ENCODE measurements at regions not wholly inside any gene's neighbourhood (a gene's known extent, or its start where the extent isn't known, plus 50 kb on each side); places are given as distances from the start of the nearest gene placed in this dataset.

DNA sequence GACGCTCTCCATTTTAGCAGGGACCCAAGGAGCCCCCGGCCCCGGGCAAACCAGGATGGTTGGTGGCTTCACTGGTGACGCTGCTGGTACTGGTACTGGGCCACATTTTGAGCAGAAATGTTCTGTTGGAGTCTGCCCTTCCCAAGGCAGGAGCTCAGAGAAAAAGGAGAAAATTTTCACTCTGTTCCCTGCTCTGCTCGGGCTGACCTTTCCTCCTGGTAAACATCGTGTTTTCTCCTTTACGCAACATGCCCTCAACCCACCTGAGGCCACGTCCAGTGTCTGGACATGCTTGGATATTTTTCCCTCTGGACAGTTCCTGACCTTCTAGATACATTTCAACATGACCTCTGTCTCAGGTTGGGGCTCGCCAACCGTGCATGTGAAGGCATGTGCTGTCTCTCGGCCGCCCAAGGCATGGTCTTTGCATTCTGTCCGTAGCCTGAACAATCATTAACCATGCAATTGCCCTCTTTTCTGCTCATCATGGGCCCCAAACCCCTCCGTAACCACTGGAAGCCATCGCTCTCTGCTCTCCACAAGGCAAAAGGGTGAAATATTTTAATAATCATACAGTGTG, 115.2 kb upstream of the PEG3 start:
- Histone ChIP-seq H3K79me2 (ENCODE audit: control insufficient read depth in 1 of 2, insufficient read depth in 2 of 2, low read length in 2 of 2) (no peaks in the 10 kb centered on the region), H4K8ac (ENCODE audit: extremely low read depth, insufficient read depth, low read length) (no peak overlapping the region), H3K36me3 (ENCODE audit: control insufficient read depth in 2 of 4, insufficient read depth in 4 of 4, low read length in 3 of 4) (no peaks in the 10 kb centered on the region), H3K4me2 (ENCODE audit: insufficient read depth in 1 of 2, low read depth in 2 of 2, low read length in 2 of 2) (no peak overlapping the region), H2BK120ac (replicated peaks; ENCODE audit: low read depth, low read length) (no peak overlapping the region), H3K79me1 (ENCODE audit: low read depth, low read length) (no peaks in the 10 kb centered on the region), H2AK5ac (ENCODE audit: low read depth, low read length) (no peak overlapping the region), H2AFZ (ENCODE audit: low read length) (no peak overlapping the region), H3K23me2 (ENCODE audit: low read depth, low read length) (peaks cover 3% of the 10 kb centered on the region; the same call in 1 of the 2 replicates), H3K27me3 (replicated peaks in 1 of 4; ENCODE audit: control insufficient read depth in 3 of 4, extremely low read depth in 1 of 4, insufficient read depth in 3 of 4, low read length in 3 of 4) (no peaks in the 10 kb centered on the region), H3K27ac (ENCODE audit: low read depth, low read length) (no peak overlapping the region), H2BK5ac (ENCODE audit: low read depth, low read length) (no peak overlapping the region), H3K14ac (ENCODE audit: insufficient read length) (no peak overlapping the region), H3K56ac (replicated peaks; ENCODE audit: insufficient read length, low read depth, low read length) (no peak overlapping the region), H2BK20ac (ENCODE audit: low read length) (no peak overlapping the region), H3K23ac (ENCODE audit: insufficient read length) (no peak overlapping the region), H3K4me3 (ENCODE audit: extremely low read depth in 1 of 4, insufficient read depth in 2 of 4, low read depth in 3 of 4, low read length in 4 of 4) (no peak overlapping the region), H4K91ac (replicated peaks; ENCODE audit: insufficient read length, low read length) (no peak overlapping the region), H3K9ac (replicated peaks in 1 of 4; ENCODE audit: extremely low read depth in 1 of 4, low read depth in 3 of 4, low read length in 3 of 4) (no peak overlapping the region), H2BK15ac (ENCODE audit: low read length) (no peak overlapping the region), H4K20me1 (replicated peaks in 1 of 2; ENCODE audit: control insufficient read depth in 1 of 2, insufficient read depth in 2 of 2, low read length in 2 of 2) (no peaks in the 10 kb centered on the region), H3K18ac (ENCODE audit: extremely low read depth, low read length) (no peak overlapping the region), H2BK12ac (ENCODE audit: low read depth, low read length) (no peak overlapping the region), H3K9me3 (ENCODE audit: insufficient read depth in 2 of 2, low read depth in 1 of 2, low read length in 1 of 2) (peaks cover 76 to 90% of the 10 kb centered on the region in 2 experiments), H4K5ac (ENCODE audit: insufficient read length, low read depth, low read length) (no peak overlapping the region), H3K4ac (replicated peaks; ENCODE audit: insufficient read length, low read depth, low read length) (no peak overlapping the region), H3K4me1 (replicated peaks in 1 of 4; ENCODE audit: control insufficient read depth in 3 of 4, insufficient read depth in 4 of 4, low read length in 3 of 4) (peaks cover 0 to 2% (median 0%) of the 10 kb centered on the region in 4 experiments; a peak in 1 of 7 replicates)
- ChIA-PET CTCF (ENCODE audit: partially characterized antibody) (no interaction called here), POLR2A (ENCODE audit: partially characterized antibody) (no interaction called here)
- 76% methylated on average over 14 of the region's 15 CpGs; no CpG with 5 or more reads in 1 of the 2 experiments for WGBS, 2 experiments (ENCODE audit: extremely low coverage in 1 of 2, insufficient coverage in 1 of 2, insufficient read length in 1 of 2, insufficient replicate concordance in 2 of 2, low coverage in 1 of 2, low lambda C conversion rate in 2 of 2, missing lambda C conversion rate in 1 of 2)
- FAIRE-seq (no peak), DNase-seq (ENCODE audit: low read depth in 1 of 2, low spot score in 2 of 2) (no peak)
- TF ChIP-seq, protein P1, sequence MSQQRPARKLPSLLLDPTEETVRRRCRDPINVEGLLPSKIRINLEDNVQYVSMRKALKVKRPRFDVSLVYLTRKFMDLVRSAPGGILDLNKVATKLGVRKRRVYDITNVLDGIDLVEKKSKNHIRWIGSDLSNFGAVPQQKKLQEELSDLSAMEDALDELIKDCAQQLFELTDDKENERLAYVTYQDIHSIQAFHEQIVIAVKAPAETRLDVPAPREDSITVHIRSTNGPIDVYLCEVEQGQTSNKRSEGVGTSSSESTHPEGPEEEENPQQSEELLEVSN (IDR thresholded peaks at IDR 0.05), result no peak
- TF ChIP-seq RXRA (IDR thresholded peaks at IDR 0.05; ENCODE audit: insufficient read depth, low read depth, low read length) (no peak), POLR2AphosphoS5 (IDR thresholded peaks at IDR 0.05; ENCODE audit: low read depth, low read length) (no peak), TAF7 (optimal IDR thresholded peaks at IDR 0.05; ENCODE audit: borderline replicate concordance, low read depth, low read length) (no peak), TEAD4 (IDR thresholded peaks at IDR 0.05; ENCODE audit: low read depth, low read length) (no peak), GTF2F1 (IDR thresholded peaks at IDR 0.05; ENCODE audit: borderline replicate concordance, low read depth, low read length) (no peak), SP2 (IDR thresholded peaks at IDR 0.05; ENCODE audit: low read length) (no peak), TAF1 (IDR thresholded peaks at IDR 0.05; ENCODE audit: low read depth, low read length) (no peak), KDM1A (IDR thresholded peaks at IDR 0.05; ENCODE audit: borderline replicate concordance, low read length) (no peak), CREB1 (IDR thresholded peaks at IDR 0.05) (no peak), EZH2 (IDR thresholded peaks at IDR 0.05; ENCODE audit: low read depth, low read length, severe bottlenecking) (no peak)
- TF ChIP-seq, protein P2, sequence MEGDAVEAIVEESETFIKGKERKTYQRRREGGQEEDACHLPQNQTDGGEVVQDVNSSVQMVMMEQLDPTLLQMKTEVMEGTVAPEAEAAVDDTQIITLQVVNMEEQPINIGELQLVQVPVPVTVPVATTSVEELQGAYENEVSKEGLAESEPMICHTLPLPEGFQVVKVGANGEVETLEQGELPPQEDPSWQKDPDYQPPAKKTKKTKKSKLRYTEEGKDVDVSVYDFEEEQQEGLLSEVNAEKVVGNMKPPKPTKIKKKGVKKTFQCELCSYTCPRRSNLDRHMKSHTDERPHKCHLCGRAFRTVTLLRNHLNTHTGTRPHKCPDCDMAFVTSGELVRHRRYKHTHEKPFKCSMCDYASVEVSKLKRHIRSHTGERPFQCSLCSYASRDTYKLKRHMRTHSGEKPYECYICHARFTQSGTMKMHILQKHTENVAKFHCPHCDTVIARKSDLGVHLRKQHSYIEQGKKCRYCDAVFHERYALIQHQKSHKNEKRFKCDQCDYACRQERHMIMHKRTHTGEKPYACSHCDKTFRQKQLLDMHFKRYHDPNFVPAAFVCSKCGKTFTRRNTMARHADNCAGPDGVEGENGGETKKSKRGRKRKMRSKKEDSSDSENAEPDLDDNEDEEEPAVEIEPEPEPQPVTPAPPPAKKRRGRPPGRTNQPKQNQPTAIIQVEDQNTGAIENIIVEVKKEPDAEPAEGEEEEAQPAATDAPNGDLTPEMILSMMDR (IDR thresholded peaks at IDR 0.05; ENCODE audit: control extremely low read depth in 1 of 3, insufficient read depth in 1 of 3, low read depth in 1 of 3, low read length in 3 of 3), result no peak
